SK-N-SH (cell line): ENCODE measurements at regions not wholly inside any gene's neighbourhood (a gene's known extent, or its start where the extent isn't known, plus 50 kb on each side); places are given as distances from the start of the nearest gene placed in this dataset.

Source experiments
- CTCF ChIA-PET: fragments of 300-600, 350-600 bp; formaldehyde crosslinking; extraction: SDS; loops from one replicate; lab custom pipeline; 2021; lab: Yijun Ruan, JAX
- POLR2A ChIA-PET: fragments of 350-600 bp; sonication (Branson Sonifier 250); formaldehyde crosslinking; extraction: SDS; loops from one replicate; lab custom pipeline; 2020; ENCODE audit warnings: antibody characterized with exemption, inconsistent platforms; lab: Yijun Ruan, JAX
- DNase-seq: peaks from one replicate; pipeline ENCODE4 v3.0.0; 2012
- H2AFZ ChIP-seq: fragments of 200-600 bp; sonication (generic); 2 replicates; pipeline ENCODE4 v1.8.1; 2016; ENCODE audit warnings: antibody characterized with exemption, mild to moderate bottlenecking, low read depth
- H3F3A ChIP-seq: fragments of 200-600 bp; sonication (generic); replicated peaks from 2 replicates; pipeline ENCODE3; 2016; ENCODE audit warnings: antibody characterized with exemption, mild to moderate bottlenecking; ENCODE audit not compliant: insufficient read depth
- H3K27ac ChIP-seq, 2 experiments: fragments of 200-500 bp in 1 of 2; fragments of 200-600 bp in 1 of 2; sonication (Bioruptor generic) in 1 of 2; sonication (generic), shearing (Covaris generic) in 1 of 2; 2 replicates each; pipeline versions ENCODE4 v1.5.1 to v1.6.1; 2014 to 2016; ENCODE audit warnings: low read depth in 2 of 2, inconsistent platforms in 1 of 2, low read length in 1 of 2, mild to moderate bottlenecking in 1 of 2, mixed read lengths in 1 of 2
- H3K27me3 ChIP-seq: fragments of 200-600 bp; sonication (generic), shearing (Covaris generic); 2 replicates; pipeline ENCODE4 v1.6.1; 2016; ENCODE audit warnings: mixed run types; ENCODE audit not compliant: insufficient read depth
- H3K36me3 ChIP-seq, 2 experiments: fragments of 200-500 bp in 1 of 2; fragments of 200-600 bp in 1 of 2; sonication (Bioruptor generic) in 1 of 2; sonication (generic) in 1 of 2; replicated peaks in 1 of 2; 2 replicates each; pipeline versions ENCODE3 to v1.5.1; 2014 to 2016; ENCODE audit warnings: low read length in 1 of 2, mild to moderate bottlenecking in 1 of 2; ENCODE audit not compliant: insufficient read depth in 2 of 2, control insufficient read depth in 1 of 2
- H3K4me1 ChIP-seq, 2 experiments: fragments of 200-500 bp in 1 of 2; fragments of 200-600 bp in 1 of 2; sonication (Bioruptor generic) in 1 of 2; sonication (generic), shearing (Covaris generic) in 1 of 2; 2 replicates each; pipeline versions ENCODE4 v1.5.1 to v1.6.1; 2014 to 2016; ENCODE audit warnings: low read depth in 1 of 2, low read length in 1 of 2, mixed run types in 1 of 2; ENCODE audit not compliant: insufficient read depth in 2 of 2, control insufficient read depth in 1 of 2
- H3K4me2 ChIP-seq: fragments of 200-600 bp; sonication (generic), shearing (Covaris generic); 2 replicates; pipeline ENCODE4 v1.6.1; 2017; ENCODE audit warnings: mixed run types
- H3K4me3 ChIP-seq, 2 experiments: fragments of 200-500 bp in 1 of 2; fragments of 200-600 bp in 1 of 2; sonication (Bioruptor generic) in 1 of 2; sonication (generic), shearing (Covaris generic) in 1 of 2; 2 replicates each; pipeline versions ENCODE4 v1.5.1 to v1.8.1; 2014 to 2016; ENCODE audit warnings: low read depth in 2 of 2, inconsistent platforms in 1 of 2, low read length in 1 of 2, mild to moderate bottlenecking in 1 of 2, mixed read lengths in 1 of 2, moderate library complexity in 1 of 2
- H3K79me2 ChIP-seq: fragments of 200-600 bp; sonication (generic); 2 replicates; pipeline ENCODE4 v1.8.1; 2017; ENCODE audit warnings: mild to moderate bottlenecking; ENCODE audit not compliant: insufficient read depth
- H3K9ac ChIP-seq: fragments of 200-600 bp; sonication (generic); 2 replicates; pipeline ENCODE4 v1.6.1; 2017; ENCODE audit warnings: mixed run types
- H3K9me2 ChIP-seq: fragments of 200-600 bp; sonication (generic); 2 replicates; pipeline ENCODE4 v1.6.1; 2017; ENCODE audit warnings: mixed run types
- H3K9me3 ChIP-seq: fragments of 200-600 bp; sonication (generic); 2 replicates; pipeline ENCODE4 v1.6.1; 2017; ENCODE audit warnings: mixed run types, mild to moderate bottlenecking, moderate library complexity
- H4K20me1 ChIP-seq: fragments of 200-600 bp; sonication (generic); 2 replicates; pipeline ENCODE4 v1.6.1; 2017; ENCODE audit warnings: mild to moderate bottlenecking, mixed run types; ENCODE audit not compliant: insufficient read depth
- ELF1 ChIP-seq: IDR thresholded peaks from 2 replicates; pipeline ENCODE4 v1.4.0; 2012
- MEF2A ChIP-seq: IDR thresholded peaks from 2 replicates; pipeline ENCODE4 v1.4.0; 2012; ENCODE audit warnings: low read depth, borderline replicate concordance
- NFIC ChIP-seq: IDR thresholded peaks from 2 replicates; pipeline ENCODE4 v1.4.0; 2012; ENCODE audit warnings: borderline replicate concordance
- PBX3 ChIP-seq: IDR thresholded peaks from 2 replicates; pipeline ENCODE4; 2012
- RAD21 ChIP-seq: IDR thresholded peaks from 2 replicates; pipeline ENCODE4 v1.6.1; 2012; ENCODE audit warnings: mild to moderate bottlenecking, low read length
- RCOR1 ChIP-seq: fragments of 150-350 bp; IDR thresholded peaks from 2 replicates; pipeline ENCODE4 v1.6.1; 2017; ENCODE audit warnings: antibody characterized with exemption, low read length
- REST ChIP-seq: IDR thresholded peaks from 2 replicates; pipeline ENCODE4 v1.6.1; 2012; ENCODE audit warnings: mild to moderate bottlenecking, low read depth, low read length, moderate library complexity
- SIN3A ChIP-seq: IDR thresholded peaks from 2 replicates; pipeline ENCODE4 v1.6.1; 2012; ENCODE audit warnings: low read depth, mild to moderate bottlenecking, low read length, moderate library complexity, borderline replicate concordance
- SMC3 ChIP-seq: IDR thresholded peaks from 2 replicates; pipeline ENCODE4 v1.6.1; 2012; ENCODE audit warnings: low read depth, low read length, improper control_type of control experiment
- TAF1 ChIP-seq: IDR thresholded peaks from 2 replicates; pipeline ENCODE4 v1.6.1; 2012; ENCODE audit warnings: low read depth, mild to moderate bottlenecking, low read length, moderate library complexity, borderline replicate concordance
- TEAD4 ChIP-seq: IDR thresholded peaks from 2 replicates; pipeline ENCODE4 v1.4.0; 2012; ENCODE audit warnings: mild to moderate bottlenecking, borderline replicate concordance; ENCODE audit not compliant: insufficient read depth
- USF1 ChIP-seq: IDR thresholded peaks from 2 replicates; pipeline ENCODE4 v1.4.0; 2012; ENCODE audit warnings: low read depth, borderline replicate concordance
- WGBS: methylation state at CpG from one replicate; pipeline ENCODE4 v1.1.6; 2017; ENCODE audit warnings: low lambda C conversion rate; 5-methylcytosine and 5-hydroxymethylcytosine counted together

- Histone ChIP-seq H3K9ac (no peak overlapping the region), H3K4me1 (no peaks in the 10 kb centered on the region), H3K9me2 (no peaks in the 10 kb centered on the region), H2AFZ (no peak overlapping the region), H4K20me1 (no peaks in the 10 kb centered on the region), H3K36me3 (no peaks in the 10 kb centered on the region), H3K4me2 (no peak overlapping the region), H3K79me2 (no peaks in the 10 kb centered on the region), H3F3A (no peaks in the 10 kb centered on the region), H3K27ac (no peak overlapping the region), H3K27me3 (no peaks in the 10 kb centered on the region), H3K4me3 (no peak overlapping the region), H3K9me3 (no peaks in the 10 kb centered on the region)
- ChIA-PET CTCF (interaction anchor here (1.3 kb wide), 1 partner anchor 13 kb away, joined by 3 read pairs; no protein-coding TSS in a partner anchor), POLR2A (no interaction called here)
- TF ChIP-seq ELF1 (no peak), REST (no peak), PBX3 (no peak), NFIC (no peak), MEF2A (no peak), SMC3 (no peak), RCOR1 (no peak), USF1 (no peak)
- WGBS: 24% methylated on average over 12 of the region's 12 CpGs
- DNase-seq: no peak
Observed at GRCh38 chr13:54787754-54788153, 1759.1 kb downstream of the OLFM4 start.

GRCh38 chr13:54799621-54800226 lies 1771.1 kb downstream of the OLFM4 start:
- ChIA-PET POLR2A (no interaction called here), CTCF (no interaction called here)
- no peaks in the 10 kb centered on the region for H3K79me2 ChIP-seq
- H2AFZ ChIP-seq: no peak overlapping the region
- WGBS: 21% methylated on average over 9 of the region's 37 CpGs
- H3K4me3 ChIP-seq: no peak overlapping the region
- TF ChIP-seq TAF1: no peak
- TF ChIP-seq TEAD4: no peak
- TF ChIP-seq SIN3A: no peak
- no peak for TF ChIP-seq MEF2A
- TF ChIP-seq RAD21: no peak
- TF ChIP-seq, all 33 proteins: peak for 0
- H3F3A ChIP-seq: no peaks in the 10 kb centered on the region
- H3K36me3 ChIP-seq: no peaks in the 10 kb centered on the region
- no peak overlapping the region for H3K4me2 ChIP-seq
- no peak overlapping the region for H3K27ac ChIP-seq
- H4K20me1 ChIP-seq: no peaks in the 10 kb centered on the region
- H3K9me2 ChIP-seq: no peaks in the 10 kb centered on the region
- H3K4me1 ChIP-seq: no peaks in the 10 kb centered on the region
- H3K9ac ChIP-seq: no peak overlapping the region
- no peaks in the 10 kb centered on the region for H3K9me3 ChIP-seq
- H3K27me3 ChIP-seq: no peaks in the 10 kb centered on the region
- no peak for DNase-seq
